Suprapubic skin (tissue), 4 donors: ENCODE measurements at regions not wholly inside any gene's neighbourhood (a gene's known extent, or its start where the extent isn't known, plus 50 kb on each side); places are given as distances from the start of the nearest gene placed in this dataset.

ENCODE experiments used
- DNase-seq, 2 donors: peaks; one replicate each; pipeline ENCODE4 v3.0.0-alpha.2; 2019; ENCODE audit warnings: low spot score in 2 of 2
- H3K27ac ChIP-seq: fragments of 200-600 bp; sonication (generic); one replicate; pipeline ENCODE4 v1.5.1; 2019
- H3K27me3 ChIP-seq: fragments of 200-600 bp; sonication (generic); one replicate; pipeline ENCODE4 v1.5.1; 2019
- H3K36me3 ChIP-seq: fragments of 200-600 bp; sonication (generic); one replicate; pipeline ENCODE4 v1.5.1; 2019
- H3K4me1 ChIP-seq: fragments of 200-600 bp; sonication (generic); one replicate; pipeline ENCODE4 v1.5.1; 2019
- H3K4me3 ChIP-seq: fragments of 200-600 bp; sonication (generic); one replicate; pipeline ENCODE4 v1.5.1; 2019; ENCODE audit warnings: mild to moderate bottlenecking
- H3K9me3 ChIP-seq: fragments of 200-600 bp; sonication (generic); one replicate; pipeline ENCODE4 v1.5.1; 2019
- EP300 ChIP-seq: sonication (generic); formaldehyde crosslinking; IDR thresholded peaks from one replicate; pipeline ENCODE4 v1.6.1; 2017; ENCODE audit warnings: antibody characterized with exemption
- POLR2A ChIP-seq, 2 donors: fragments of 450-650 bp; IDR thresholded peaks; one replicate each; pipeline ENCODE4 v1.6.1; 2017; ENCODE audit warnings: antibody characterized with exemption in 2 of 2, mild to moderate bottlenecking in 2 of 2, moderate library complexity in 2 of 2
- POLR2AphosphoS5 ChIP-seq, 3 donors: sonication (generic); formaldehyde crosslinking; IDR thresholded peaks; one replicate each; pipeline ENCODE4 v1.6.1; 2017; ENCODE audit warnings: antibody characterized with exemption in 3 of 3
- whole genome bisulfite sequencing: methylation state at CpG from one replicate; pipeline ENCODE4 v1.1.5; 2018; 5-methylcytosine and 5-hydroxymethylcytosine counted together
- TF ChIP-seq, protein P1 (sequence below), 2 donors: fragments of 200-600 bp in 1 of 2; fragments of 450-650 bp in 1 of 2; sonication (generic) in 1 of 2; IDR thresholded peaks; one replicate each; pipeline ENCODE4 v1.5.1; 2016 to 2019; ENCODE audit warnings: antibody characterized with exemption in 2 of 2, mild to moderate bottlenecking in 1 of 2, moderate library complexity in 1 of 2

DNA sequence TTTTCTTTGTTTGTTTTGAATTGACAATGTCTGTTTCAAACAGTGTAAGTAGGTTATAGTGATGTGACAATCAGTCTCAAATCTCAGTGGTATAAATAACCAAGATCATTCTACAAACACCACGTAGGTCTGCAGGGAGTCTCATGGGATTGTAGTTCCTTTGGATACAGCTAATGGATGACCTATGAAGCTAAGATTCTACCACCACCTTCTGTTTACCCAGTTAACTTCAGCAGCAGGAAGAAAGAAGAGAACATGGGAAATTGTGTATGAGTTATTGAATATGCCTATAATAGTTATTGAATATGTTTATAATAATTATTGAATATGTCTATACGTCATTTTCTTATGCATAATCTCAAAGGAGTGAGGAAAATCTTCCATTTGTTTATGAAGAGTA, 63.9 kb upstream of the SLITRK5 start:
- H3K4me3 ChIP-seq, result no peak overlapping the region
- 60% methylated on average over 2 of the region's 2 CpGs for WGBS
- no peak for DNase-seq
- H3K4me1 ChIP-seq, result no peaks in the 10 kb centered on the region
- TF ChIP-seq, protein P1, sequence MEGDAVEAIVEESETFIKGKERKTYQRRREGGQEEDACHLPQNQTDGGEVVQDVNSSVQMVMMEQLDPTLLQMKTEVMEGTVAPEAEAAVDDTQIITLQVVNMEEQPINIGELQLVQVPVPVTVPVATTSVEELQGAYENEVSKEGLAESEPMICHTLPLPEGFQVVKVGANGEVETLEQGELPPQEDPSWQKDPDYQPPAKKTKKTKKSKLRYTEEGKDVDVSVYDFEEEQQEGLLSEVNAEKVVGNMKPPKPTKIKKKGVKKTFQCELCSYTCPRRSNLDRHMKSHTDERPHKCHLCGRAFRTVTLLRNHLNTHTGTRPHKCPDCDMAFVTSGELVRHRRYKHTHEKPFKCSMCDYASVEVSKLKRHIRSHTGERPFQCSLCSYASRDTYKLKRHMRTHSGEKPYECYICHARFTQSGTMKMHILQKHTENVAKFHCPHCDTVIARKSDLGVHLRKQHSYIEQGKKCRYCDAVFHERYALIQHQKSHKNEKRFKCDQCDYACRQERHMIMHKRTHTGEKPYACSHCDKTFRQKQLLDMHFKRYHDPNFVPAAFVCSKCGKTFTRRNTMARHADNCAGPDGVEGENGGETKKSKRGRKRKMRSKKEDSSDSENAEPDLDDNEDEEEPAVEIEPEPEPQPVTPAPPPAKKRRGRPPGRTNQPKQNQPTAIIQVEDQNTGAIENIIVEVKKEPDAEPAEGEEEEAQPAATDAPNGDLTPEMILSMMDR (IDR thresholded peaks at IDR 0.05), result no peak
- TF ChIP-seq POLR2AphosphoS5 (IDR thresholded peaks at IDR 0.05) (no peak), EP300 (no peak)
- no peaks in the 10 kb centered on the region for H3K27me3 ChIP-seq
- H3K9me3 ChIP-seq, result no peaks in the 10 kb centered on the region
- H3K27ac ChIP-seq, result no peak overlapping the region
- H3K36me3 ChIP-seq, result no peaks in the 10 kb centered on the region

DNA sequence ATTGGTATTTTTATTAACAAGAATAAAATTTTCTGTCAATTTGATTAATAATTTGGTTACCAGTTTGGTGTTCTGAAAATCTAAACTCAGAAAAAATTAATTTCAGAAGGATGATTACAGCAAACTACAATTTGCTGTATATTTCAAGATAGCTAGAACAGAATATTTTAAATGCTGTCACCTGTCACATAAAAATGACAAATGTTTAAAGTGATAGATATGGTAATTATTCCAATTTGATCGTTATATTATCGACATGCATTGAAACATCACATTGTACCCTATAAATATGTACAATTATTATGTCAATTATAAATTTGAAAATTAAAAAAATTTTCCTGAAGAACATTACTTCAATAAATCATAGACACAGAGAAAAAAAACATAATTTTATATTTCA, 56.9 kb upstream of the SLITRK5 start:
- no peaks in the 10 kb centered on the region for H3K4me1 ChIP-seq
- no peak overlapping the region for H3K4me3 ChIP-seq
- no peaks in the 10 kb centered on the region for H3K36me3 ChIP-seq
- no peak for TF ChIP-seq POLR2A (IDR thresholded peaks at IDR 0.05)
- TF ChIP-seq EP300, result no peak
- TF ChIP-seq POLR2AphosphoS5 (IDR thresholded peaks at IDR 0.05), result no peak
- TF ChIP-seq, protein P1 (IDR thresholded peaks at IDR 0.05), result no peak
- 67% methylated on average over 2 of the region's 2 CpGs for WGBS
- no peak overlapping the region for H3K27ac ChIP-seq
- H3K9me3 ChIP-seq, result no peaks in the 10 kb centered on the region
- H3K27me3 ChIP-seq, result no peaks in the 10 kb centered on the region
- DNase-seq, result no peak
